ENCODE measurements at regions not wholly inside any gene's neighbourhood (a gene's known extent, or its start where the extent isn't known, plus 50 kb on each side); places are given as distances from the start of the nearest gene placed in this dataset.

- no peak for DNase-seq
Measured at GRCh38 chr6:104019075-104019753, 840.5 kb downstream of the HACE1 start.

DNA sequence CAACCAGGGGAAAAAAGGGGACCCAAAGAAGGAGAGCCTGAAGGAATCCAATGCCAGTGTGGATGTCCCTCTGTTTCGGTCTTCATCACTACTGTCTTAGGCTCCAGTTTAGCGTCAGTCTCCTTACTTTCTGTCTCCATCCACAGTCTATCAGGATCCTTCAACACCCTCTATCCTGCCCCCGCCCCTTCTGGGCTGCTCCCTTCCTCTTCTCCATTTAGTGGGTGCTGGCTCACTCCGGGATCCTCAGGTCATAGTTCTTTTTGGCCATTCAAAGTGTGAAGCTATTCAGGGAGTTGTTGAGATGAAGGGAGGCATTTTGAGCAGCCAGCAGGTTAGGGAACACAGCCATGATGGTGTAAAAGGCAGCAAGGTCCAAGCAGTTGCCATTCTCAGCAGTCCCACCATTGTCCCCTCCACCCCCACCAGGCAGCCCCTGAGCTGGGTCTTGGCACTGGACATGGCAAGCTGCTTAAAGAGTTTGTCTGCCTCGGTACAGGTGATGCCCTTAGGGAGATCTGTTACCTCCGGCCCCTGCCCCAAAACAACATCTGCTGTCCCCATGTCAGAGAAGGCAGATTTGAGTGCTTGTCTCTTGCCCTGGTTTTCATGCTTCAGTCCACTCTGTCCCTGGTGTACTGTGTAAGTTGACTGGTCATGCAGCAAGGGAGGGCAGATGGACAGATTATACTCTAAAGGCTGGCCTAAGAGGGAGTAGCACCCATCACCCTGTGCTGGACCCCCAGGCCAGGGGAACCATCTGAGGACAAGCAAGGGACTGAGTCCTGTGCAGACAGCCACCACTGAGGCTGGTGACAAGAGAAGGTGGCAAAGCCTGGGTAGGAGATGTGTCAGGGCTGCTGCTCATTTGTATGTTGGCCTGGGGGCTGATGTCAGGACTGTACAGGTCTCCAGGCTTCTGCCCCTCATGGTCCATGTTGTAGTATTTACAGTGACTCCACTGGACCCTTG is 842.0 kb downstream of the HACE1 start:
- DNase-seq: no peak

DNA sequence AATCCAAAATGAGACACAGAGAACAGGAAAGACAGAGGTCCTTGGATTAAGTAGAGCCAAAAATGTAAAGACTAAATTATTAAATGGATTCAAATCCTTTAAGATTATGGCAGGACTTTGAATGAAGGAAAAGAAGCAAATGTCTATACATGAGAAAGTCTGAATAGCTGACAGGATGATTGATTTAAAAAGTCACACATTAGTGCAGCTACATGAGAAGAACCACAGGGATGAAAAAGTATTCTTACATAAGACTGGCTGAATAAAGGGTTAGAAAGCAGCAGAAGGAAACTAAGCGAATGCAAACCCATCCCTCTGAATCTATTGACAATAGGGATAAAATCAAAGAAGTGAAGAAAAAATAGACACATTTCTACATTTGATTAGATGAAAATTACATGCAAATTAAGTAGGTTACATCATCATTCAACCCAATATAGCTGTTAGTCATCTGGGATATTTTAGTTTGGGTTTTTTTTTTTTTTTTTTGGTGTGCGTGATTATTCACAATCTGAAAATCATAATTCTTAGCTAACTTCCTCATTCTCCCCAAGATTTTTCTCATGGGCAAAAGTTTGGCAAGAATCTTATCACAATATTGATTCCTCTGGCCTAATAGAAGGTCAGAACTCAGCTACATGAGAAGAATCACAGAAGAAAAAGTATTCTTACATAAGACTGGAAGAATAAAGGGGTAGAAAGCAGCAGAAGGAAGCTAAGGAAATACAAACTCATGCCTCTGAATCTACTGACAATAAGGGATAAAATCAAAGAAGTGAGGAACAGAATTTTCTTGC is 845.4 kb downstream of the HACE1 start:
- no peak for DNase-seq

- no peak for DNase-seq
Measured at GRCh38 chr6:104013312-104013971, 846.3 kb downstream of the HACE1 start.

GRCh38 chr6:104010897-104011296 is 848.8 kb downstream of the HACE1 start:
- DNase-seq: no peak

GRCh38 chr6:104003803-104004516 is 855.8 kb downstream of the HACE1 start:
- no peak for DNase-seq

GRCh38 chr6:103995571-103995970 is 864.1 kb downstream of the HACE1 start:
- DNase-seq: no peak

GRCh38 chr6:103983860-103984259 is 875.9 kb downstream of the HACE1 start:
- no peak for DNase-seq

- DNase-seq: no peak
Measured at GRCh38 chr6:103983011-103983410, 876.7 kb downstream of the HACE1 start.

DNA sequence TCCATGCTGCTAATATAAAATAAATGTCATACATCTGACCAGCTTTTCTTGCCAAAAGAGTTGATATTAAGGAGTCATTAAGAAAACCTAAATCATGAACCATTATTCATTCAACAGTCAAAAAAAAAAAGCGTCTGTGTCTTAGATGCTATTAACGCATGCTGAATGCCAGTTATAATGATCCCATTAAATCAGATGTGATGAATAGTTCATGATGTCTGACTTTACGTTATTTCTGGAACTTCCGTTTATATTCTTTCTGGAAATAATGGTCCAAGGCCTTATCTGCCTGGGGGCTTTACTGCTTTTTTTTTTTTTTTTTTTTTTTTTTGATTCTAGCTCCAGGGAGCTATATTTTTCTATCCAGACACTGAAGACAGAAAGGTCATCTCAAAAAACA is 877.1 kb downstream of the HACE1 start:
- DNase-seq: no peak

DNA sequence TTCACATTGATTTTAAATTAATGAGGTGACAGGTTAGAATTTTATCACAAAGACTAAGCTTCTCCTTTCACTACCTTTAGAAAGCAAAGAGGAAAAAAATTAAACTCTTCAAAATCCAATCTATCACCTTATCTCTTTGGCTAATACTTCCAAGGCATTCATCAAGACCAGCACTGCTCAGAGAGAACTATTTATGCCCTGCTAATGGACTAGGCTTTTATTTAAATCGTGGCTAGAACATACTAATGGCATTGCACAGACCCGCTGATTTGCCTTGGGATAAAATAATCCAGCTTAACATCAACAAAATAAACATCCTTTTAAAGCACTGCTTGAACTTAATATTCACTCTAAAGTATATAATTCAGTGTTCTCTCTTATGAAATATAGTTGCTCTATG is 880.4 kb downstream of the HACE1 start:
- no peak for DNase-seq

DNA sequence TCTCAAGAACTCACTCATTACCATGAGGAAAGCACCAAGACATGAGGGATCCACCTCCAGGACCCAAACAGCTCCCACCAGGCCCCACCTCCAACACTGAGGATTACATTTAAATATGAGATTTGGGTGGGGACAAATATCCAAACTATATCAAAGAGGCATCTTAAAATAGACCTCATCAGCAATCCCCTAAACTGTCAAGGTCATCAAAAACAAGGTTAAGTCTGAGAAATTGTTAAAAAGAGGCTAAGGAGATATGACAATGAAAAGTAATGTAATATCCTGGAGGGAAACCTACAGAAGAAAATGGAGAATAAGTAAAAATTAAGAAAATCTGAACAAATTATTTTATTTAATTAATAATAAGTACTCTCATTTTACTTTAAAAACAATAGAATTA is 922.3 kb downstream of the HACE1 start:
- DNase-seq: no peak

DNA sequence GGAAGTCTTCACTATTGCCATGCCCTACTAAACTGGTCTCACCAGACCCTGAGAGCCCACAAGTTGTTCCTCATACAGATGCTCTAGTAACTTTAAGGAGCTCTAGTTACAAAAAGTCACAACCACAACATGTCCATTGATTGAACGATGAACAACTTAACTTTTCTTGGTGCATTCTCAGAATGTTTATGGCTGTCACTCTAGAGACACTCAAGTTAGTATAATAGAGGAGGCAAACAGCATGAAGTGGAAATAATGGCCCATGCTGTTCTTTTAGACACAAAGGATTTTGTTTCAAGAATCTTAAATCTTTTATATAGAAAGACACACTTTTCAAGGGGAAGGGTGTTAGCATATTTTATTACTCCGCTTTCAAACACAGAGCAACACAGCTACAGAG is 934.4 kb downstream of the HACE1 start:
- no peak for DNase-seq

GRCh38 chr6:103910018-103910417 is 949.7 kb downstream of the HACE1 start:
- DNase-seq: no peak

DNA sequence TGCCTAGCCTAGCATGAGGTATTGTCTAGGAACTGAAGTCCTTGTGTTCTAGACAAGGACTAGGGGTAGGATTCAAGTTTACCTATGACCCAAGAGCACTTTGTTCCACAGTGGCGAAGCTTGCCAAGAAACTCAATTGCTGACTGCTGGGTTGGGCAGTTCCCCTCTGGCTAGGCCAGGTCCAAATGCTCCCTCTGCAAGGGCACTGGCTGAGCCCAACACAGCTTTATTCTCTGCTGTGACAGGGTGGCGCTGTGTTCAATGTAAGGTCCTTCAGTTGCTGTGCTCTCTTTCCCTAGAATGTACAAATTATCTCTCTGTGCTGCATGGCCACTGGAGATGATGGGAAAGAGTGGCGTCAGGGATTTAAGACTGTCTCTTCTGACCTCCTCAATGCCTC is 950.8 kb downstream of the HACE1 start:
- no peak for DNase-seq

DNA sequence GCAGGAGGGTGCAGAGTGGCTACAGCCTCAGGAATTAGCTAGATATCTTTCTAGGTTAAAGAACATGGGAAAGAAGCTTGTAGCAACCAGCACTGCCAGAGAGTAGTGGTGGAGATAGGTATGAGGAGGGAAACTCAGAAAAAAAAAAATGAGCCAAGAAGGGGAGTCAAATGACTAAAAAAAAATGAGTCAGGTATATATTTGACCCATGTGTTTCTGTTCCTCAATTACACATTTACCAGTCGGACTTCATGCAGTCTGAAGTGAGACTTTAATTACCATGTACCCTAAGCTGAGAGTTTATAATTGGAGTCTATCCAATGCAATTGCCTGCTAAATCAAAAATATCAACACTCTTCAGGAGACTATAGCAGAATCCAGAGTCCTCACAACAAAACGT is 964.6 kb downstream of the HACE1 start:
- no peak for DNase-seq

- DNase-seq: no peak
Measured at GRCh38 chr6:103893141-103893581, 966.6 kb downstream of the HACE1 start.

GRCh38 chr6:103886951-103887350 is 972.8 kb downstream of the HACE1 start:
- no peak for DNase-seq

DNA sequence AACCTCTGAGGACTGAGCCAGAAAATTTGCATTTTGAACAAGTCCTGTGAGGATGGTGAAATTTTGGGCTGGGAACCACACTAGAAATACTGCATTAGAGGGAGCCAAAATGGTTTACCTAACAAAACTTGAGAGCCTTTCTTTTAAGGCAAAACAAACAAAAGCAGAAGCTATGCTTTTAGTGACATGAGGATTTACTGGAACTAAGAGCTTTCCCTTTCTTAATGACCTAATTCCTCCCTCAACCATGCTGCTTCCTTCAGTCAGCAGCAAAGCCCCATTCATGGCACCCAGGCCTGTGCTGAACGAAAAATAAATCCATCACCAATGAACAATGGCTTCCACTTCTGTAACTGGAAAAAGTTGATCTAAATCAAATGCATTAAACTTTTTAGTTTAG is 974.3 kb downstream of the HACE1 start:
- no peak for DNase-seq

DNA sequence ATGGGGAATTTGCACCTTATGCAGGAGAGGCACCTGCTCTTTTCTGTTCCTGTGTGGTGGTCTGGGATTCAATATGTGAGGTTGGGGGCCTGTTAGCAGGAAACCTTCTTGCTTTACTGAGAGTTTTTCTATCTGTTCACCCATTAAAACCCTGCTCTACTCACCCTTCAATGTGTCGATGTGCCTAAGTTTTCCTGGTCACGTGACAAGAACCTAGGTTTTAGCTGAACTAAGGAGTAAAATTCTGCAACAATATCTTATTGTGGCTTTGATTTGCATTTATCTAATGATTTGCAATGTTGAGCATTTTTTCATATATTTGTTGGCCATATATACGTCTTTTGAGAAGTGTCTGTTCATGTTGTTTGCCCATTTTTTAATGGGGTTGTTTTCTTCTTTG is 979.9 kb downstream of the HACE1 start:
- DNase-seq: no peak

GRCh38 chr6:103875221-103875620 is 984.5 kb downstream of the HACE1 start:
- DNase-seq: no peak

DNA sequence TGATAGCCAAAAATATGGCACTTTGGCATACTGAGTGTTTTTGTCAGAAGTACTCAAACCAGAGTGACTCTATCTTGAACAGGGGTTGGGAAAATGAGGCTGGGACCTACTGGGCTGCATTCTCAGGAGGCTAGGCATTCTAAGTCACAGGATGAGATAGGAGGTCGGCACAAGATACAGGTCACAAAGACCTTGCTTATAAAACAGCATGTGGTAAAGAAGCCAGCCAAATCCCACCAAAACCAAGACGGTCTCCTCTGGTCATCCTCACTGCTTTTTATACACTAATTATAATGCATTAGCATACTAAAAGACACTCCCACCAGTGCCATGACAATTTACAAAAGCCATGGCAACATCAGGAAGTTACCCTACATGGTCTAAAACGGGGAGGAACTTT is 985.1 kb downstream of the HACE1 start:
- no peak for DNase-seq
